ENCODE measurements at regions not wholly inside any gene's neighbourhood (a gene's known extent, or its start where the extent isn't known, plus 50 kb on each side); places are given as distances from the start of the nearest gene placed in this dataset.

- Histone ChIP-seq H3K4me3 (ENCODE audit: control extremely low read depth in 1 of 5, extremely low read depth in 1 of 5, insufficient read depth in 1 of 5, low read depth in 2 of 5, low read length in 4 of 5) (no peak overlapping the region), H3K4me1 (ENCODE audit: control insufficient read depth in 2 of 2, insufficient read depth in 2 of 2, low read length in 2 of 2) (peaks cover 7 to 8% of the 10 kb centered on the region in 2 donors), H3K79me2 (ENCODE audit: control insufficient read depth, insufficient read depth, low read length) (no peaks in the 10 kb centered on the region), H3K9me3 (ENCODE audit: control extremely low read depth in 1 of 3, control insufficient read depth in 2 of 3, insufficient read depth in 1 of 3, low read length in 2 of 3) (no peaks in the 10 kb centered on the region), H3K9ac (ENCODE audit: low read length) (no peak overlapping the region), H4K20me1 (ENCODE audit: control insufficient read depth, insufficient read depth, low read length, poor library complexity, severe bottlenecking) (no peaks in the 10 kb centered on the region), H2AFZ (ENCODE audit: insufficient read depth, low read depth, low read length, poor library complexity, severe bottlenecking) (no peak overlapping the region), H3K4me2 (replicated peaks; ENCODE audit: low read depth, low read length, poor library complexity, severe bottlenecking) (no peak overlapping the region), H3K36me3 (replicated peaks in 1 of 2; ENCODE audit: control extremely low read depth in 1 of 2, control insufficient read depth in 1 of 2, extremely low read depth in 1 of 2, insufficient read depth in 2 of 2, low read length in 1 of 2) (no peaks in the 10 kb centered on the region), H3K27ac (ENCODE audit: low read length in 2 of 2) (no peak overlapping the region), H3K27me3 (replicated peaks in 1 of 4; ENCODE audit: control extremely low read depth in 1 of 4, control insufficient read depth in 3 of 4, insufficient read depth in 4 of 4, low read length in 3 of 4) (no peaks in the 10 kb centered on the region)
- DNase-seq (no peak), ATAC-seq (ENCODE audit: low read depth) (no peak)
- H3K4me3 Mint-ChIP-seq, result no peak overlapping the region
- no CpG with 5 or more reads among the region's 2 CpGs for WGBS (ENCODE audit: insufficient coverage)
- CTCF ChIA-PET, result no interaction called here
- H3K27me3 Mint-ChIP-seq, result peaks cover 2% of the 10 kb centered on the region
- peaks cover 18% of the 10 kb centered on the region for H3K4me1 Mint-ChIP-seq
- POLR2A ChIA-PET, result no interaction called here
- no peaks in the 10 kb centered on the region for H3K9me3 Mint-ChIP-seq (ENCODE audit: insufficient read depth)
- TF ChIP-seq EZH2 (IDR thresholded peaks at IDR 0.05; ENCODE audit: borderline replicate concordance, insufficient read depth, low read depth, low read length, poor library complexity, severe bottlenecking) (no peak), CTCF (IDR thresholded peaks at IDR 0.05) (no peak)
- intact Hi-C loops (cut with micrococcal nuclease), result no loop called here
- no peak overlapping the region for H3K27ac Mint-ChIP-seq
Measured at GRCh38 chr2:60095903-60096302, 457.6 kb downstream of the BCL11A start.

- WGBS (ENCODE audit: insufficient coverage), result 38% methylated on average over 1 of the region's 2 CpGs
- Histone ChIP-seq H4K20me1 (ENCODE audit: control insufficient read depth, insufficient read depth, low read length, poor library complexity, severe bottlenecking) (no peaks in the 10 kb centered on the region), H3K9ac (ENCODE audit: low read length) (no peak overlapping the region), H3K4me2 (replicated peaks; ENCODE audit: low read depth, low read length, poor library complexity, severe bottlenecking) (no peak overlapping the region), H3K4me1 (ENCODE audit: control insufficient read depth in 2 of 2, insufficient read depth in 2 of 2, low read length in 2 of 2) (peaks cover 7 to 8% of the 10 kb centered on the region in 2 donors), H2AFZ (ENCODE audit: insufficient read depth, low read depth, low read length, poor library complexity, severe bottlenecking) (no peak overlapping the region), H3K4me3 (ENCODE audit: control extremely low read depth in 1 of 5, extremely low read depth in 1 of 5, insufficient read depth in 1 of 5, low read depth in 2 of 5, low read length in 4 of 5) (no peak overlapping the region), H3K79me2 (ENCODE audit: control insufficient read depth, insufficient read depth, low read length) (no peaks in the 10 kb centered on the region), H3K27ac (ENCODE audit: low read length in 2 of 2) (no peak overlapping the region), H3K9me3 (ENCODE audit: control extremely low read depth in 1 of 3, control insufficient read depth in 2 of 3, insufficient read depth in 1 of 3, low read length in 2 of 3) (no peaks in the 10 kb centered on the region), H3K36me3 (replicated peaks in 1 of 2; ENCODE audit: control extremely low read depth in 1 of 2, control insufficient read depth in 1 of 2, extremely low read depth in 1 of 2, insufficient read depth in 2 of 2, low read length in 1 of 2) (no peaks in the 10 kb centered on the region), H3K27me3 (replicated peaks in 1 of 4; ENCODE audit: control extremely low read depth in 1 of 4, control insufficient read depth in 3 of 4, insufficient read depth in 4 of 4, low read length in 3 of 4) (no peaks in the 10 kb centered on the region)
- intact Hi-C loops (cut with micrococcal nuclease), result no loop called here
- ChIA-PET POLR2A (no interaction called here), CTCF (no interaction called here)
- no peak for ATAC-seq (ENCODE audit: low read depth)
- H3K9me3 Mint-ChIP-seq (ENCODE audit: insufficient read depth), result no peaks in the 10 kb centered on the region
- no peak for DNase-seq
- peaks cover 14% of the 10 kb centered on the region for H3K4me1 Mint-ChIP-seq
- peaks cover 2% of the 10 kb centered on the region for H3K27me3 Mint-ChIP-seq
- no peak overlapping the region for H3K4me3 Mint-ChIP-seq
- no peak overlapping the region for H3K27ac Mint-ChIP-seq
- TF ChIP-seq CTCF (IDR thresholded peaks at IDR 0.05), result no peak
- TF ChIP-seq EZH2 (IDR thresholded peaks at IDR 0.05; ENCODE audit: borderline replicate concordance, insufficient read depth, low read depth, low read length, poor library complexity, severe bottlenecking), result no peak
Measured at GRCh38 chr2:60095202-60095815, 458.1 kb downstream of the BCL11A start.
